Small intestine (tissue), 7 donors: ENCODE measurements at regions not wholly inside any gene's neighbourhood (a gene's known extent, or its start where the extent isn't known, plus 50 kb on each side); places are given as distances from the start of the nearest gene placed in this dataset.

Experiments
- DNase-seq, 2 donors: peaks; one replicate each; pipeline versions ENCODE4 v3.0.0 to v3.0.0-alpha.2; 2013
- FAIRE-seq: peaks from 2 replicates; lab custom pipeline; 2012; peaks lifted over from hg19 to GRCh38; lab: Jason Lieb, UNC
- H3K27ac ChIP-seq, 3 donors: one replicate each; pipeline ENCODE4 v1.5.1; 2013; ENCODE audit warnings: low read length in 2 of 3, mild to moderate bottlenecking in 2 of 3, control low read depth in 1 of 3, inconsistent platforms in 1 of 3, low read depth in 1 of 3, moderate library complexity in 1 of 3
- H3K27me3 ChIP-seq, 3 donors: one replicate each; pipeline ENCODE4 v1.6.1; 2013; ENCODE audit warnings: low read length in 3 of 3, inconsistent platforms in 1 of 3; ENCODE audit not compliant: control insufficient read depth in 3 of 3, insufficient read depth in 3 of 3
- H3K36me3 ChIP-seq, 3 donors: one replicate each; pipeline ENCODE4 v1.6.1; 2013; ENCODE audit warnings: low read length in 3 of 3, inconsistent platforms in 1 of 3, low read depth in 1 of 3, mild to moderate bottlenecking in 1 of 3, moderate library complexity in 1 of 3; ENCODE audit not compliant: control insufficient read depth in 3 of 3, insufficient read depth in 2 of 3
- H3K4me1 ChIP-seq, 3 donors: one replicate each; pipeline ENCODE4 v1.6.1; 2013; ENCODE audit warnings: low read length in 2 of 3, inconsistent platforms in 1 of 3, low read depth in 1 of 3, mild to moderate bottlenecking in 1 of 3, moderate library complexity in 1 of 3; ENCODE audit not compliant: control insufficient read depth in 3 of 3, insufficient read depth in 2 of 3
- H3K4me3 ChIP-seq, 3 donors: one replicate each; pipeline ENCODE4 v1.5.1; 2013; ENCODE audit warnings: low read length in 3 of 3, control low read depth in 1 of 3, inconsistent platforms in 1 of 3, low read depth in 1 of 3, mild to moderate bottlenecking in 1 of 3, moderate library complexity in 1 of 3
- H3K9me3 ChIP-seq, 2 donors: one replicate each; pipeline ENCODE4 v1.6.1; 2013; ENCODE audit warnings: low read depth in 1 of 2, low read length in 1 of 2; ENCODE audit not compliant: control insufficient read depth in 2 of 2, insufficient read depth in 1 of 2
- WGBS, 3 donors: extraction: QIAGEN DNeasy Blood & Tissue Kit; methylation state at CpG; one replicate each; pipeline ENCODE4 v1.1.7; 2013; 5-methylcytosine and 5-hydroxymethylcytosine counted together
- donor health status: healthy with polysubstance abuse.
- donor health status: control.
- donor health status: control.
- donor health status: Bipolar disorder and iron deficiency.
- donor health status: healthy.

DNA sequence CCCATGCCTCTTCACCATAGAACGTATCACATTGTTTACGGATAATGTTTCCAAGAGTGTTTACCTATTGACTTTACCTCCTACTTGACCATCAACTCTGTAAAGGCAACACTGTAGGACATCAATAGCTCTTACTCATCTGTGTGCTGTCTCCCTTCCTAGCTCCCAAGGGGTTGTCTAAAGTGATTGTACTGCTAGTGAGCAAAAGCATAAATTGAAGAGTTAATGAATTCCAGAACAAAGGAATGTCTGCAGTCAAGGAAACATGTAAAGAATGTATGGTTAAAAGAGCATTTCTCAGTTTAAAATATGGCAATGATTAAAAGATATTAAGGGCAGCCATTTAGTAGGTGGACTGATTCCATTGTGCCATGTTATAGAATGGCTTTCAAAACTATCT, 985.4 kb downstream of the TBC1D32 start:
- Histone ChIP-seq H3K4me1 (no peaks in the 10 kb centered on the region), H3K27me3 (no peaks in the 10 kb centered on the region), H3K4me3 (no peak overlapping the region), H3K9me3 (no peaks in the 10 kb centered on the region), H3K36me3 (no peaks in the 10 kb centered on the region), H3K27ac (no peak overlapping the region)
- no peak for FAIRE-seq
- no peak for DNase-seq
- 88 to 92% (median 89%) methylated on average over 2 of the region's 2 CpGs for WGBS, 3 donors

DNA sequence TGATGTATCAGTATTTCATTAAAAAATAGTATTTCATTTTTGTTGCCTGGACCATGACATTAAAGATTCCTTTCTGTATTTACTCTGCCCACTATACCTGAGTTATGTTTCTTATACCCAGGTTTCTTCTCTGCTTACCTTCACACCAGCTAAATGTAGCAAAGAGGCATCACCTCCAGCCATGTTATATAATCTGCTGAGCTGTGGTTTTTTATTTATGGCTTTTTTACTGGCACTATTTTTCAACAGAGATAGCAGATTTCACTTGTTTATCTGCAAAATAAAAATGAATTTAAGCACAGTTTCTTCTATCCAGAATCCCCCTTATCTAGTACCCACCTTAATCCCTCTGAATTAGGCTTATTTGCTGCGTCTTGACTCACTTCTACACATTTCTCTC, 979.0 kb upstream of the MAN1A1 start:
- no peak for FAIRE-seq
- no peaks in the 10 kb centered on the region for H3K27me3 ChIP-seq
- H3K4me1 ChIP-seq, result no peaks in the 10 kb centered on the region
- H3K27ac ChIP-seq, result no peak overlapping the region
- no peak for DNase-seq
- H3K36me3 ChIP-seq, result no peaks in the 10 kb centered on the region
- H3K4me3 ChIP-seq, result no peak overlapping the region
- H3K9me3 ChIP-seq, result peaks cover 0 to under 1% of the 10 kb centered on the region in 2 donors
- WGBS, 3 donors, result 55 to 76% (median 65%) methylated on average over 1 of the region's 1 CpG

DNA sequence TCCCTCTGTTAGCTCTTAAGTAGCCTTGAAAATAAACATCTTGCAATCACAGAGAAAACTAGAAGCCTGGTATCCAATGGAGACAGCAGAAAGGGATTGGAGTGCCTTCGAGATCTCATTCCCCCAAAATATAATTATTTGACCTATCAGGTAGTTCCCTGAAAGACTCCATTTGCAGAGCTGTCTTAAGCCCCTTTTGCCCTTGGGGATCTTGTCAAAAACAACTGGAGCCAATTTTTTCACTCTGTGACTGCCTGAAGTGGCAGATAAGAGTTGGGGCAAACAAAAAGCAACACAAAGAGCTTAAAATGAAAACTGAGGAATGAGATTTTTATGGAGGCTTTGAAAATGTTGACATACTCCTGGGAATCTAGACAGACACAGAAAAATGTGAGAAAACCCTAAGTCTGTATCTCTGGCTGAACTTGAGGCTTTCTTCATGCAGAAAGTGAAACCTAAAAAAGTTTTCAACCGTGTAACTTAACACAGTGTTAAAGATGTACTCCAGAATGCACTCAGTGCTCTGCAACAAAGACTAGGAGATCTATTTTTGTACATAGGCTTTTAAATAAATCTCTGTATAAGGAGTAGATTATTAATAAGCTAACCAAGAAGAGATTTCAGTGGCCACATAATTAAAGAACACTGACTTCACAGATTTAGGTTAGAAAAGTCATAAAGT, 971.1 kb upstream of the MAN1A1 start:
- FAIRE-seq, result no peak
- Histone ChIP-seq H3K9me3 (peaks cover 0 to 6% of the 10 kb centered on the region in 2 donors), H3K27ac (no peak overlapping the region), H3K4me3 (no peak overlapping the region), H3K27me3 (no peaks in the 10 kb centered on the region), H3K4me1 (no peaks in the 10 kb centered on the region), H3K36me3 (no peaks in the 10 kb centered on the region)
- 63 to 71% (median 65%) methylated on average over 2 of the region's 2 CpGs for WGBS, 3 donors
- DNase-seq, result no peak

DNA sequence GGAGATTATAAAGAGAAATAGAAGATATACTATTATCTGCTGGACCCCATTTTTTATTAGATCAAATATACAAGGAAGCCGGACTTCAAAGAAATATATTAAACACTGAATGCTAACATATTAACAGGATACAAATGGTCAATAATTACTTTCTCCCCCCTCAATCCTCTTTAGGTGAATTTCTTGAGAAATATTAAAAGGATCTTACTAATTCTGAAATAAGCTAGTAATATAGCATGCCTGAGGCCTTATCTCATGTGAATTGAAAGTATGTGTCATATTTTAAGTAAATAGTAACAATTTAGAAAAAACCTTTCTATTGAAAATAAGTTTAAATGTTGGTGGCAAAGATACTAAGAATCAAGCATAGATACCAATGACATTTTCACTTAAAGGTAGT, 954.7 kb upstream of the MAN1A1 start:
- 88 to 100% (median 93%) methylated on average over 1 of the region's 1 CpG for WGBS, 3 donors
- DNase-seq, result no peak
- H3K4me1 ChIP-seq, result no peaks in the 10 kb centered on the region
- no peaks in the 10 kb centered on the region for H3K27me3 ChIP-seq
- H3K27ac ChIP-seq, result no peak overlapping the region
- no peak overlapping the region for H3K4me3 ChIP-seq
- no peaks in the 10 kb centered on the region for H3K36me3 ChIP-seq
- FAIRE-seq, result no peak
- H3K9me3 ChIP-seq, result no peaks in the 10 kb centered on the region

DNA sequence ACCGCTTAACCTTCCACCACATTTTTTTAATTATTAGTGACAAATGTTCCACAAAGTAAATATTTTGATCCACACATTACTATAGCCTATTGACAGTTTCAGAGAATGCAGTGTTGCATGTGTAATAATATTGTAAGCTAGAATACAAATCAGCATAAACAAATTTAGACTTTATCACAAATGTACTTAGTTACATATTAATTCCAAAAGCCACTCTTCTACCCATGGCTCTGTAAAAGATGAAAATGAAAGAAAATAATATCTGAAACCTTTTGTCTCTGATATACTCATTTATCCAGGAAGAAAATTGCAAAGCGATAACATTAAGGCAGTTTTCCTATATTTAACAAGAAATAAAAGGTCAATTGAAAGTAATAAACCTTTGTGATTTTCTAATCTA, 954.0 kb upstream of the MAN1A1 start:
- Histone ChIP-seq H3K27ac (no peak overlapping the region), H3K36me3 (no peaks in the 10 kb centered on the region), H3K4me1 (no peaks in the 10 kb centered on the region), H3K27me3 (no peaks in the 10 kb centered on the region), H3K4me3 (no peak overlapping the region), H3K9me3 (no peaks in the 10 kb centered on the region)
- 81 to 85% (median 82%) methylated on average over 2 of the region's 2 CpGs for WGBS, 3 donors
- FAIRE-seq (no peak), DNase-seq (no peak)

DNA sequence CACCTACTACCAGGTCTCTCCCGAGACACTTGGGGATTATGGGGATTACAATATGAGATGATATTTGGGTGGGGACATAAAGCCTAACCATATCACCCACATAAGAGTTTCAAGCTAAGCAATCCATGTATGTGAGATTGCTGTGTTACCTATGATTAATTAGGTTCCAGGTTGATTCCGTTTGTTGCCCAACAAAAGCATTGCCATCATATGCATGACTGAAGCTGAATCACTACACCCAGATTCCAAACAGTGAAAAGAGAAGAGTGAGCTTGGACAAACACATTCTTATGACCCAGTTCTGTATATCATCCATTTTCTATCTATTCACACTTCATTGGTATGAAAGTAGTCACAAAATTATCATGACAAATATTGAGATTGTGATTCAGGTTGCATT, 952.5 kb upstream of the MAN1A1 start:
- no peaks in the 10 kb centered on the region for H3K4me1 ChIP-seq
- 70 to 89% (median 85%) methylated on average over 2 of the region's 2 CpGs for WGBS, 3 donors

DNA sequence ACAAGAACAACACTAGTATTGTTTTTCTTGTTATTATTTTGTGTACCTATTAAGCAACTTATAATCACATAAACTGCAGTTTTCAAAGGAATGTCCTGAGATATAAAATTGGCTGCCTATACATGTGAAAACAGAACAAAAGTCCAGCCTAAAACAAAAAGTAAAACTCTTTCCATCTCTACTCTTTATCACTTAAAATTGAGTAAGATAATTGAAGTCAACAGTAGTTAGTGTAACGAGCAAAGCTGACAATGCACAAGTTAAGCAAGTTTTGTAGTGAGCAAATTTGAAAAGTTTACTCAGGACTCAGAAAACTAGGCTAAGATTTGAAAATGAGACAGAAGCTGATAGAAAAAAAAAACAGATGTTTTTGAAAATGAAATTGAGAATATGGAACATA, 941.4 kb upstream of the MAN1A1 start:
- no peak for FAIRE-seq
- no peaks in the 10 kb centered on the region for H3K36me3 ChIP-seq
- H3K27ac ChIP-seq, result no peak overlapping the region
- peaks cover 0 to 4% of the 10 kb centered on the region in 2 donors for H3K9me3 ChIP-seq
- H3K4me3 ChIP-seq, result no peak overlapping the region
- no peaks in the 10 kb centered on the region for H3K4me1 ChIP-seq
- WGBS, 3 donors, result 7 to 42% (median 25%) methylated on average over 1 of the region's 1 CpG
- DNase-seq, result no peak
- no peaks in the 10 kb centered on the region for H3K27me3 ChIP-seq

More for the DNA sequence above, 952.5 kb upstream of the MAN1A1 start:
- Histone ChIP-seq H3K36me3 (no peaks in the 10 kb centered on the region), H3K9me3 (no peaks in the 10 kb centered on the region), H3K4me3 (no peak overlapping the region), H3K27ac (no peak overlapping the region), H3K27me3 (no peaks in the 10 kb centered on the region)
- FAIRE-seq, result no peak
- DNase-seq, result no peak

DNA sequence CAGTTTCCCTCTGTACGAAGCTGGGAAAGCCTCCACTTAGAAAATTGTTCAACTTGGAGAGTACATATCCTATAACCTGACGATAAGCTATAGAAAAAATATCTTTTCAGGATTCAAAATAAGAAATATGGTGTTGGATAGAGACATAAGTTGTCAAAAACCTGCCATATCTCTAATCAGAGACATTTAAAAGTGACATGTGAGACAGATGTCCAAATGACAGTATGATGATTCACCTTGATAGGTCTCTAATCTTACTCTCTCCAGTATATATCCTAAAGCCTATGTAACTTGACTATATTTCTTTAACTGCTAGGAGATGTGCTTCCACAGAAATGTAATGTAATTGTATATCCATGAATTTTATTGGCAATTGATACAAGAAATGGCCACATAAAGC, 932.4 kb upstream of the MAN1A1 start:
- FAIRE-seq (no peak), DNase-seq (no peak)
- H3K4me3 ChIP-seq, result no peak overlapping the region
- no peaks in the 10 kb centered on the region for H3K27me3 ChIP-seq
- no peaks in the 10 kb centered on the region for H3K9me3 ChIP-seq
- WGBS, 3 donors, result 76 to 86% (median 79%) methylated on average over 2 of the region's 2 CpGs
- no peak overlapping the region for H3K27ac ChIP-seq
- H3K4me1 ChIP-seq, result no peaks in the 10 kb centered on the region
- H3K36me3 ChIP-seq, result no peaks in the 10 kb centered on the region
